ENCODE measurements at regions not wholly inside any gene's neighbourhood (a gene's known extent, or its start where the extent isn't known, plus 50 kb on each side); places are given as distances from the start of the nearest gene placed in this dataset.

DNA sequence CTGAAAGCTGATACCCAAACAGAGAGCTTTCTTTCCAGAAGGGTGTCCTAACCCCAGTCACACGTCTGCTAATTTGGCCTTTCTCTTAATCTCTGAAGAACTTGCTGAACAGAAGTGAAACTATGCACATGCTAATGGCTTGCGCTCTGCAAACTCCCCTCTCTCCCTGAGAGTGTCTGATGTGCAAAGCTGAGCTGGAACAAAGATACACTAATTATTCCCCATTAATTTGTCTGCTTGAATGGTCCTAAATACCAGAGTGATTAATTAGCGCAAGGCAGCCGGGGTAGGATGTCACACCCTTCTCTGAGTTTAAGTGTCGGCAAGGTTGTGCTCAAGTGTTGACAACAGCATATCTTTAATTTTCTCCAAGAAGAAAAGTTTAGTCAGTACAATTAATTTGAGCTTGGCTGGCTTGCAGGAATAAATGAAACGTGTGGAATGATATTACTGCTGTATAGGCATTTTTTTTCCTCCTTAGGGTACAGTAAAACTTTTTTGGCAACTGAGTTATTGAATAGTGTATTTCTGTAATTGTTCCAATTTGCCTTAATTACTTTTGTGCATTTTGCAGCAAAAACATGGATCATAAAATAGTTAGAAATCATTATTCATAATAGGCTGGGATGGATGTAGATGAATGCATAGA is 715.9 kb upstream of the POU3F2 start (continued):
- TF ChIP-seq TEAD4 (IDR thresholded peaks at IDR 0.05; ENCODE audit: borderline replicate concordance, insufficient read depth): no peak
- TF ChIP-seq, protein P1, sequence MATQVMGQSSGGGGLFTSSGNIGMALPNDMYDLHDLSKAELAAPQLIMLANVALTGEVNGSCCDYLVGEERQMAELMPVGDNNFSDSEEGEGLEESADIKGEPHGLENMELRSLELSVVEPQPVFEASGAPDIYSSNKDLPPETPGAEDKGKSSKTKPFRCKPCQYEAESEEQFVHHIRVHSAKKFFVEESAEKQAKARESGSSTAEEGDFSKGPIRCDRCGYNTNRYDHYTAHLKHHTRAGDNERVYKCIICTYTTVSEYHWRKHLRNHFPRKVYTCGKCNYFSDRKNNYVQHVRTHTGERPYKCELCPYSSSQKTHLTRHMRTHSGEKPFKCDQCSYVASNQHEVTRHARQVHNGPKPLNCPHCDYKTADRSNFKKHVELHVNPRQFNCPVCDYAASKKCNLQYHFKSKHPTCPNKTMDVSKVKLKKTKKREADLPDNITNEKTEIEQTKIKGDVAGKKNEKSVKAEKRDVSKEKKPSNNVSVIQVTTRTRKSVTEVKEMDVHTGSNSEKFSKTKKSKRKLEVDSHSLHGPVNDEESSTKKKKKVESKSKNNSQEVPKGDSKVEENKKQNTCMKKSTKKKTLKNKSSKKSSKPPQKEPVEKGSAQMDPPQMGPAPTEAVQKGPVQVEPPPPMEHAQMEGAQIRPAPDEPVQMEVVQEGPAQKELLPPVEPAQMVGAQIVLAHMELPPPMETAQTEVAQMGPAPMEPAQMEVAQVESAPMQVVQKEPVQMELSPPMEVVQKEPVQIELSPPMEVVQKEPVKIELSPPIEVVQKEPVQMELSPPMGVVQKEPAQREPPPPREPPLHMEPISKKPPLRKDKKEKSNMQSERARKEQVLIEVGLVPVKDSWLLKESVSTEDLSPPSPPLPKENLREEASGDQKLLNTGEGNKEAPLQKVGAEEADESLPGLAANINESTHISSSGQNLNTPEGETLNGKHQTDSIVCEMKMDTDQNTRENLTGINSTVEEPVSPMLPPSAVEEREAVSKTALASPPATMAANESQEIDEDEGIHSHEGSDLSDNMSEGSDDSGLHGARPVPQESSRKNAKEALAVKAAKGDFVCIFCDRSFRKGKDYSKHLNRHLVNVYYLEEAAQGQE (IDR thresholded peaks at IDR 0.05; ENCODE audit: low read depth, low read length): no peak
- TF ChIP-seq, protein P2, sequence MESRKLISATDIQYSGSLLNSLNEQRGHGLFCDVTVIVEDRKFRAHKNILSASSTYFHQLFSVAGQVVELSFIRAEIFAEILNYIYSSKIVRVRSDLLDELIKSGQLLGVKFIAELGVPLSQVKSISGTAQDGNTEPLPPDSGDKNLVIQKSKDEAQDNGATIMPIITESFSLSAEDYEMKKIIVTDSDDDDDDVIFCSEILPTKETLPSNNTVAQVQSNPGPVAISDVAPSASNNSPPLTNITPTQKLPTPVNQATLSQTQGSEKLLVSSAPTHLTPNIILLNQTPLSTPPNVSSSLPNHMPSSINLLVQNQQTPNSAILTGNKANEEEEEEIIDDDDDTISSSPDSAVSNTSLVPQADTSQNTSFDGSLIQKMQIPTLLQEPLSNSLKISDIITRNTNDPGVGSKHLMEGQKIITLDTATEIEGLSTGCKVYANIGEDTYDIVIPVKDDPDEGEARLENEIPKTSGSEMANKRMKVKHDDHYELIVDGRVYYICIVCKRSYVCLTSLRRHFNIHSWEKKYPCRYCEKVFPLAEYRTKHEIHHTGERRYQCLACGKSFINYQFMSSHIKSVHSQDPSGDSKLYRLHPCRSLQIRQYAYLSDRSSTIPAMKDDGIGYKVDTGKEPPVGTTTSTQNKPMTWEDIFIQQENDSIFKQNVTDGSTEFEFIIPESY (IDR thresholded peaks at IDR 0.05; ENCODE audit: borderline replicate concordance, low read depth): no peak
- no peak for TF ChIP-seq RAD21 (IDR thresholded peaks at IDR 0.05; ENCODE audit: low read length)
- TF ChIP-seq SIN3A (IDR thresholded peaks at IDR 0.05; ENCODE audit: borderline replicate concordance, low read depth, low read length): no peak
- no peak for TF ChIP-seq FOSL2 (IDR thresholded peaks at IDR 0.05; ENCODE audit: borderline replicate concordance, low read depth)
- TF ChIP-seq GABPA (IDR thresholded peaks at IDR 0.05; ENCODE audit: low read depth): no peak
- TF ChIP-seq NFIC (IDR thresholded peaks at IDR 0.05; ENCODE audit: borderline replicate concordance): no peak

DNA sequence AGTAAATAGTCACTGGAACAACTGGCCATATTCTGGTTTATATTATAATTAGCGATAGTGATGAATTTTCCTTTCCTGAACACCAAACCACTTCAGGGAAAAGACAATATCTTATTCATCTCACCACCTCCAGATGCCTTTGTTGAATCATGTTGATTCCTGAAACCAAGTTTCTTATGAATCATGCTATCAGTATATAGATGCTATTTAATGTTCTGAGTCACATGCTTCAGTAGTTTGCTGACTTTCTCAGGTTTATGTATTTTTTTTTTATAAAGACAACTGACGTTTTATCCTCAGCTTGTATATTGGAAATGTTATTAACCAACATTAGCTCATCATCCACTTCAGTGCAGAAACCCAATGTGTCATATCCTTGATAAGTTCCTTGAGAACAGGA is 710.2 kb upstream of the POU3F2 start:
- no peak for DNase-seq
- WGBS (ENCODE audit: low lambda C conversion rate): 17% methylated on average over 2 of the region's 2 CpGs
- TF ChIP-seq SIN3A (IDR thresholded peaks at IDR 0.05; ENCODE audit: borderline replicate concordance, low read depth, low read length) (no peak), TCF12 (IDR thresholded peaks at IDR 0.05) (peak; percentile 69), FOXJ3 (CRISPR knock-in tag; IDR thresholded peaks at IDR 0.05) (no peak), ELF1 (IDR thresholded peaks at IDR 0.05) (no peak), RXRA (IDR thresholded peaks at IDR 0.05; ENCODE audit: borderline replicate concordance, low read depth) (no peak), TEAD4 (IDR thresholded peaks at IDR 0.05; ENCODE audit: borderline replicate concordance, insufficient read depth) (no peak), TAF1 (IDR thresholded peaks at IDR 0.05; ENCODE audit: borderline replicate concordance, low read depth, low read length) (no peak), POLR2AphosphoS5 (IDR thresholded peaks at IDR 0.05; ENCODE audit: low read depth, low read length) (no peak), EP300 (IDR thresholded peaks at IDR 0.05; ENCODE audit: borderline replicate concordance in 1 of 2, low read depth in 1 of 2, low read length in 1 of 2) (0 out of 4 replicates have a peak, but pooled peaks of 1 of the 2 experiments have one; percentile 41), FOSL2 (IDR thresholded peaks at IDR 0.05; ENCODE audit: borderline replicate concordance, low read depth) (peak; percentile 74; the same call in 1 of the 2 replicates)
- TF ChIP-seq, protein P3, sequence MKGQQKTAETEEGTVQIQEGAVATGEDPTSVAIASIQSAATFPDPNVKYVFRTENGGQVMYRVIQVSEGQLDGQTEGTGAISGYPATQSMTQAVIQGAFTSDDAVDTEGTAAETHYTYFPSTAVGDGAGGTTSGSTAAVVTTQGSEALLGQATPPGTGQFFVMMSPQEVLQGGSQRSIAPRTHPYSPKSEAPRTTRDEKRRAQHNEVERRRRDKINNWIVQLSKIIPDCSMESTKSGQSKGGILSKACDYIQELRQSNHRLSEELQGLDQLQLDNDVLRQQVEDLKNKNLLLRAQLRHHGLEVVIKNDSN (IDR thresholded peaks at IDR 0.05; ENCODE audit: borderline replicate concordance, low read depth): no peak
- TF ChIP-seq, protein P4, sequence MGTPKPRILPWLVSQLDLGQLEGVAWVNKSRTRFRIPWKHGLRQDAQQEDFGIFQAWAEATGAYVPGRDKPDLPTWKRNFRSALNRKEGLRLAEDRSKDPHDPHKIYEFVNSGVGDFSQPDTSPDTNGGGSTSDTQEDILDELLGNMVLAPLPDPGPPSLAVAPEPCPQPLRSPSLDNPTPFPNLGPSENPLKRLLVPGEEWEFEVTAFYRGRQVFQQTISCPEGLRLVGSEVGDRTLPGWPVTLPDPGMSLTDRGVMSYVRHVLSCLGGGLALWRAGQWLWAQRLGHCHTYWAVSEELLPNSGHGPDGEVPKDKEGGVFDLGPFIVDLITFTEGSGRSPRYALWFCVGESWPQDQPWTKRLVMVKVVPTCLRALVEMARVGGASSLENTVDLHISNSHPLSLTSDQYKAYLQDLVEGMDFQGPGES (IDR thresholded peaks at IDR 0.05; ENCODE audit: low read depth, low read length): no peak
- TF ChIP-seq, protein P2 (IDR thresholded peaks at IDR 0.05; ENCODE audit: borderline replicate concordance, low read depth): no peak
- TF ChIP-seq, protein P5, sequence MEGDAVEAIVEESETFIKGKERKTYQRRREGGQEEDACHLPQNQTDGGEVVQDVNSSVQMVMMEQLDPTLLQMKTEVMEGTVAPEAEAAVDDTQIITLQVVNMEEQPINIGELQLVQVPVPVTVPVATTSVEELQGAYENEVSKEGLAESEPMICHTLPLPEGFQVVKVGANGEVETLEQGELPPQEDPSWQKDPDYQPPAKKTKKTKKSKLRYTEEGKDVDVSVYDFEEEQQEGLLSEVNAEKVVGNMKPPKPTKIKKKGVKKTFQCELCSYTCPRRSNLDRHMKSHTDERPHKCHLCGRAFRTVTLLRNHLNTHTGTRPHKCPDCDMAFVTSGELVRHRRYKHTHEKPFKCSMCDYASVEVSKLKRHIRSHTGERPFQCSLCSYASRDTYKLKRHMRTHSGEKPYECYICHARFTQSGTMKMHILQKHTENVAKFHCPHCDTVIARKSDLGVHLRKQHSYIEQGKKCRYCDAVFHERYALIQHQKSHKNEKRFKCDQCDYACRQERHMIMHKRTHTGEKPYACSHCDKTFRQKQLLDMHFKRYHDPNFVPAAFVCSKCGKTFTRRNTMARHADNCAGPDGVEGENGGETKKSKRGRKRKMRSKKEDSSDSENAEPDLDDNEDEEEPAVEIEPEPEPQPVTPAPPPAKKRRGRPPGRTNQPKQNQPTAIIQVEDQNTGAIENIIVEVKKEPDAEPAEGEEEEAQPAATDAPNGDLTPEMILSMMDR (IDR thresholded peaks at IDR 0.05): no peak

More for the DNA sequence above, 710.2 kb upstream of the POU3F2 start:
- no peak overlapping the region for H3K4me3 ChIP-seq (ENCODE audit: low read depth in 2 of 2, low read length in 1 of 2)
- ChIA-PET POLR2A (no interaction called here), CTCF (no interaction called here)
- no peaks in the 10 kb centered on the region for H4K20me1 ChIP-seq (ENCODE audit: insufficient read depth)
- H3K36me3 ChIP-seq (replicated peaks in 1 of 2; ENCODE audit: control insufficient read depth in 1 of 2, insufficient read depth in 2 of 2, low read length in 1 of 2): no peaks in the 10 kb centered on the region
- no peaks in the 10 kb centered on the region; a peak in 1 of 4 replicates for H3K4me1 ChIP-seq (ENCODE audit: control insufficient read depth in 1 of 2, insufficient read depth in 2 of 2, low read depth in 1 of 2, low read length in 1 of 2)
- H2AFZ ChIP-seq (ENCODE audit: low read depth): no peak overlapping the region
- no peaks in the 10 kb centered on the region for H3K9me3 ChIP-seq
- no peak overlapping the region for H3K4me2 ChIP-seq
- H3K27ac ChIP-seq (ENCODE audit: low read depth in 2 of 2, low read length in 1 of 2): no peak overlapping the region
- no peak overlapping the region for H3K9ac ChIP-seq
- no peaks in the 10 kb centered on the region for H3F3A ChIP-seq (replicated peaks; ENCODE audit: insufficient read depth)
- no peaks in the 10 kb centered on the region for H3K79me2 ChIP-seq (ENCODE audit: insufficient read depth)
- H3K9me2 ChIP-seq: no peaks in the 10 kb centered on the region
- no peaks in the 10 kb centered on the region for H3K27me3 ChIP-seq (ENCODE audit: insufficient read depth)
